GM21619 (cell line): ENCODE measurements at regions not wholly inside any gene's neighbourhood (a gene's known extent, or its start where the extent isn't known, plus 50 kb on each side); places are given as distances from the start of the nearest gene placed in this dataset.
"Not testable (repeated sequence)": the region's sequence is repeated elsewhere in the genome, so short reads cannot be mapped to it uniquely, and the experiment has no call there.

Experiments used
- ATAC-seq: cut with Tn5 transposase; IDR thresholded peaks from one replicate; pipeline ENCODE4 v1.9.1; 2021; ENCODE audit not compliant: unreplicated experiment

- ATAC-seq, result no peak
These were observed 599.9 kb downstream of the TMEM182 start for GRCh38 chr2:103361712-103362111.

GRCh38 chr2:103363639-103364038 lies 601.8 kb downstream of the TMEM182 start:
- no peak for ATAC-seq

DNA sequence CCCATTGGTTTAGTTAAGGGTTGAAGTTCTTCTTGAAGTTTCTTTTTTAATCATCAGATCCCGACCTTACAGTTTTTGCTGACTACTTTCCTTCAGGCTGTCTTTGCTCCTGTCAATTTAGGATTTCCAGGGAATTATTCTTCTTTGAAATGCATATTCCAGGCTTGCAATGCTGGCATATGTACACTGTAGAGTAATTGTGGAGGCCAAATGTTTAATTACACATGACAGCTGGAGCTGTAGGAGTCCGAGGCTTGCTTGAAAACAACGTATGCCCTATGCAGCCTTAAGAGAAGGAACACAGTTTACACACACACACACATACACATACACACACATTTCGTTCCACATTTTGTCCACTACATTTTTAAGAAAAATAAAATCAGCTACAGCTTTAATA lies 602.3 kb downstream of the TMEM182 start:
- ATAC-seq, result no peak

- ATAC-seq, result no peak
These were observed 603.2 kb downstream of the TMEM182 start for GRCh38 chr2:103365071-103365470.

DNA sequence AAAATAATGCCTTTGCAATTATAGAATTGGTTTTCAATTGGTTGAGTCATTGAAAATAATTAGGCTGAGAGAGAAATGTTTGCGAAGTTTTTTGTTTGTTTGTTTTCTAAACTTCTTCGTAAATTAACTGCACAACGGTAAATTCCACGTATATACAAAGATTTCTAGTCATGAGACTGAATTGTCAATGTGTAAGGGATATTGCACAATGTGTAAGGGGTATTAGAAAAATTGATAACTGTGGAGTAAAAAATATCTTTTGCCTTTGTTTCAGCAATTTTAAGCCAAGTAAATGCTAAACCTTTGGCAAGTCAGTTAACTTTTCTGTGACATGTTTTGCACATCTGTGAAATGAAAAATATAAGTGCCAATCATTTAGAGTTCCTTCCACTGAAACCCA lies 606.0 kb downstream of the TMEM182 start:
- no peak for ATAC-seq

GRCh38 chr2:103383541-103383940 lies 621.7 kb downstream of the TMEM182 start:
- no peak for ATAC-seq

DNA sequence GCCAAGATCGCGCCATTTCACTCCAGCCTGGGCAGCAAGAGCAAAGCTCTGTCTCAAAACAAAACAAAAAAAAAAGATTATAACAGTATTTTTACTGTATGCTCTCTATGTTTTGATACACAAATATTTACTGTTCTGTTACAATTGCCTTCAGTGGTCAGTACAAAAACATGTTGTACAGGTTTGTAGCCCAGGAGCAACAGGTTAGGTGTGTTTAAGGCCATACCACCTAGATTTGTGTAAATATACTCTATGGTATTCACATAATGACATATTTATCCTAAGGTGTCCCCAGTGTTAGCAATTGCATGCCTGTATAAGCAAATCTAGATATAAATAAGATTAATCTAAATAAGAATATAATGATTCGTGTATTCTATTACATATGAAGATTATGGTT lies 625.0 kb downstream of the TMEM182 start:
- ATAC-seq, result no peak

DNA sequence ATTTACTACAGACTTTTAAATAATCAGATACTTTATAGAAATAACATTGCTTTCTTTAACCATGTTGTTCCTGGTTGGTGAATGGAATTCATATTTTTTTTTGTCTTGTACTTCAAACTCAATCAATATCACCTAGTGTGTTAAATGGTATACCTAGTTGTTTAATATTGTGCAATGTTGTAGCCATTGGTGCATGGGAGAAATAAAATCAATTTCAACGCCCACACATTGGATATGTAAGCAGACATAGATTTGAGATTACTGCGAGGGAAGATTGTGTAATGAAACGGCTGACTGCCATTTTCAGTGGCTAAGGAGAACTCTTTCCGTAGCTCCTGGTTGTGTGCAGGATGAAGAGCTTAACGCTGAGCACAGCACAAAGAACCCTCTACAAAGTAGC lies 626.1 kb downstream of the TMEM182 start:
- no peak for ATAC-seq

GRCh38 chr2:103396152-103396551 lies 634.3 kb downstream of the TMEM182 start:
- no peak for ATAC-seq

- ATAC-seq, result no peak
These were observed 639.8 kb downstream of the TMEM182 start for GRCh38 chr2:103401621-103402020.

DNA sequence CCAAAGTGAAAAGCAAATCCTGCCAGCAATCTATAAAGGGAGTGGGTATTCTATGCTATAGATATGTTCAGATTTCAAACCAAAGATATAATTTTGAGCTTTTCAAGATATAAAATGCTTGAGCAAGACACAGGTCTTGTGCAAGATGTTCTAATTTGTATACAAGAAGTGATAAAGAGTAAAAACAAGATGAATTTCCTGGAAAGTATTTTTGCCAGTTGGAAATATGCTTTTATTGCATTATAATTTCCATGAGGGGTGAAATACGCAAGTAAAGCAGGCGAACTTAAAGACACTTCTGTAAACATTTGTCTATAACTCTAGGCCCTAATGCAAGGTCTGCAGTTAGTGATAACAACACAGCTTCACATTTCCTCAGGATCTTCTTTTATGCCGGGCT lies 640.5 kb downstream of the TMEM182 start:
- ATAC-seq, result no peak

- no peak for ATAC-seq
These were observed 641.1 kb downstream of the TMEM182 start for GRCh38 chr2:103402944-103403343.

DNA sequence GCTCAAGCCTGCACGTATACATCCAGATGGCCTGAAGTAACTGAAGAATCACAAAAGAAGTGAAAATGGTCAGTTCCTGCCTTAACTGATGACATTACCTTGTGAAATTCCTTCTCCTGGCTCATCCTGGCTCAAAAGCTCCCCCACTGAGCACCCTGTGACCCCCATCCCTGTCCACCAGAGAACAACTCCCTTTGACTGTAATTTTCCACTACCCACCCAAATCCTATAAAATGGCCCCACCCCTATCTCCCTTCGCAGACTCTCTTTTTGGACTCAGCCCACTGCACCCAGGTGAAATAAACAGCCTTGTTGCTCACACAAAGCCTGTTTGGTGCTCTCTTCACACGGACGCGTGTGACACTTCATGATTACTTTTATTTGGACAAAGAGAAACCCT lies 641.6 kb downstream of the TMEM182 start:
- ATAC-seq, result not testable (repeated sequence)

GRCh38 chr2:103410221-103410620 lies 648.4 kb downstream of the TMEM182 start:
- ATAC-seq, result no peak

DNA sequence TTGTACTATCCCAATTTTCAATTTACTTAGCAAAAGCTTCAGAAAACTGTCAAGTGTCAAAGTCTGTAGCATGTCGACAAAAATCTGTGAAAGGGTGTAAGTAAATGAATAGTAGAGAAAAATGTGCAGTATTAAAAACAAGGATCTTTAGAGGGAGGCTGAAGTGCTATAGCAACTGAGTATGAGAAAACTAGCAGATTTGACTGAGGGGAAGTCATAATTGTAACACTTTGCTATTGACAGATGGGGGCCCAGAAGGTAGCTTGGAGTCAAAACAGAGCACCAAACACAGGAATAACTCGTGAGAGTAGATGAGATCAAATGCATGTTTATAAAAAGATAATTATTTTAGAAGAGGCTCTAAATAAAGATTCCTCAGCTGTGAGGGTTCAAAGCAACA lies 657.7 kb downstream of the TMEM182 start:
- no peak for ATAC-seq

DNA sequence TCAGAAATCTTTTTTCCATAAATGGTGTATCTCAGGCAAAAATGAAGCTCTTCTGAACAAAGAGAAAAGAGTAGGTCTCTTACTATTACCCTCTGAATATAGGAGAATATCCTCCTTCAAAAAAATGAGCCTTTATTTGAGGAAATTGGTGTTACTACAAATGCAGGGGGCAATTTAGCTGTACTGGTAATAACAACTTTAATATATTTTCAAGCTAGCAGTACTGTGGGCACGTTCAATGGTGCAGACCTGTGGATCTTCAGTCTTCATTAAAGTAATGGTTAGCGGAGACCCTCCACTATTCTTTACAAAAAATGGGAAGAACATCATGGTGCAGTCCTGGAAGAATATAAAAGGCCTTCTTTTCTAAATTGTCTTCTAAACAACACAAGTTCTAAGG lies 661.3 kb downstream of the TMEM182 start:
- ATAC-seq, result no peak

GRCh38 chr2:103427567-103427966 lies 665.7 kb downstream of the TMEM182 start:
- no peak for ATAC-seq

- ATAC-seq, result no peak
These were observed 668.4 kb downstream of the TMEM182 start for GRCh38 chr2:103430191-103430590.

GRCh38 chr2:103435010-103435409 lies 673.2 kb downstream of the TMEM182 start:
- no peak for ATAC-seq

- no peak for ATAC-seq
These were observed 675.3 kb downstream of the TMEM182 start for GRCh38 chr2:103437161-103437560.

DNA sequence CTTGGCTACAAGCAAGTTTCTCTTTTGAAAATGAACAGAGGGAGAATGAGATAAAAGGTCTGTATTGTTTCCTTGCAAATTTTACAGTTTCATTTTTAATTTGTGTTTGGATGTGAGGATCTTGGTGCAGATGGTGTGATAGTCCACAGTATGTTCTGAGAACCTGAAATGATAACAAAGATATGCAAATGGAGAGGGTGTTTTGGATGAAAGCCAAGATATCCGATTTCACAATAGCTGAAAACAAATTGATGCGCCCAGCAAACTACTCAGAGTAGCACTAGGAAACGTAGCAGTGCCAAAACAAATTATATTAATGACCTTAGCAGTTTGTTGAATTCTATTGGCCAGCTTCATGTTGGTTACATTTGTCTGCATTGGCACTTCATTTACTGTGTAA lies 683.5 kb downstream of the TMEM182 start:
- ATAC-seq, result no peak

- no peak for ATAC-seq
These were observed 686.7 kb downstream of the TMEM182 start for GRCh38 chr2:103448495-103448894.

DNA sequence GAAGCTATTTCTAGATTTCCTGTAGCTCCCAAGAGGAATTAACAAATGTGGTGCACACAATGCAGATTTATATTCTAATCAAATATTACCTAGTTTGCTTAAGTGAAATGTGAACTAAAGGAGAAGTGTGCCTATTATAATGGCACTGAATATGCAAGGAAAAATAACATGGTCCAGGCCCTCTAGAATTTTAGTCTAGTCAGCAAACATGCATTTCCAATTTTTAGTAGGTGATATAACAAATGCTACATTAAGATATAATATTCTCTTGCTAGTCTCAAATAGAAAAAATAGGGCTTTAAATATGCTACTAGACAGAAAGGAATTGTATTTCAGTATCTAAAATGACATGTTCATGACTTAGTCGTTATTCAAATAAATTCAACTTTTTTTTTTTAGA lies 689.5 kb downstream of the TMEM182 start:
- ATAC-seq, result no peak

DNA sequence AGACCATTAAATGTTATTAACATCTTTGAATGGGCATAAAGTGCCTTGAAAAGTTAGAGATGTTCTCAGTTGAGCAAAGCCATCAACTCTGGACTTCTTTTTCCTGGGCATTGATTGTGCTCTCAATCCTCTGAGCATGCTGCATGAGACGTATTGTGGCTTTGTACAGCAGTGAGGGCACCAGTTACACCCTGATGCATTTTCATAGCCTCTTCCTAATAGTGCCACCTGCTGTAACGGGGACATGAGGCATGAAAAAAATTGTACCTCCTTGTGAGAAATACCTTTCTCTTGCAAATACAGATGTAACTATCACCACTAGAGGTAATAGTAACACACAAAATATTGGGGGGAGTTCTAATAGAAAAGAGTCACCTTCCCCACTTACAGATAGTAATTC lies 697.5 kb downstream of the TMEM182 start:
- ATAC-seq, result no peak
